ENCODE measurements at regions not wholly inside any gene's neighbourhood (a gene's known extent, or its start where the extent isn't known, plus 50 kb on each side); places are given as distances from the start of the nearest gene placed in this dataset.

DNA sequence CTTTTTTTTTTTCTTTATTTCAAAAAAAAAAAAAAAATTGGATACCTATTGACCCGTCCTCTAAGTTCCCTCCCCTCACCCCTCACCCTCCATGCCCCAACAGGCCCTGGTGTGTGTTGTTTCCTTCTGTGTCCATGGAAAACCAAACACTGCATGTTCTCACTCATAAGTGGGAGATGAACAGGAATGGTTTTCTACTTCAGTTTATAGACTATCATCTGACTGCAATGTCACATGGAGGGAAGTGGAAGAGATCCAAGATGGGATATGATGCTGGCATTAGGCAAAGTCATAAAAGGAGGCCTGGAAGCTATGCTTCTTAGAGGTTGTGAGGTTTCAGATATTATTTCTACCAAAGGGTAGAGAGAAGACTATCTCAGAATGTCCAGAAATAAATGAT, 237.5 kb downstream of the MAFB start:
- no peaks in the 10 kb centered on the region for H3K4me1 ChIP-seq (ENCODE audit: control insufficient read depth in 1 of 2, insufficient read depth in 2 of 2, low read length in 2 of 2)
- TF ChIP-seq CTCF (IDR thresholded peaks at IDR 0.05), result no peak
- H3K27ac ChIP-seq (ENCODE audit: low read depth in 1 of 2, low read length in 2 of 2), result no peak overlapping the region
- peaks cover 0 to 4% (median 0%) of the 10 kb centered on the region in 7 donors for H3K9me3 Mint-ChIP-seq
- no peak for DNase-seq
- no peak overlapping the region for H2AFZ ChIP-seq (ENCODE audit: insufficient read depth, low read depth, low read length, poor library complexity, severe bottlenecking)
- peaks cover 8 to 16% of the 10 kb centered on the region in 2 donors for H3K27me3 ChIP-seq (ENCODE audit: control insufficient read depth in 2 of 2, insufficient read depth in 2 of 2, low read length in 2 of 2)
- no peaks in the 10 kb centered on the region for H3K36me3 Mint-ChIP-seq
- intact Hi-C loops (cut with micrococcal nuclease), result no loop called here
- H3K4me1 Mint-ChIP-seq, result peaks cover 2% of the 10 kb centered on the region
- no peaks in the 10 kb centered on the region for H3K36me3 ChIP-seq (replicated peaks in 1 of 2; ENCODE audit: control insufficient read depth in 1 of 2, insufficient read depth in 2 of 2, low read length in 2 of 2)
- no peaks in the 10 kb centered on the region for H4K20me1 ChIP-seq (ENCODE audit: insufficient read depth, low read length)
- no peak overlapping the region for H3K4me3 ChIP-seq (replicated peaks in 1 of 3; ENCODE audit: low read depth in 2 of 3, low read length in 3 of 3)
- no peak overlapping the region for H3K9ac ChIP-seq (ENCODE audit: insufficient read depth, low read length, poor library complexity, severe bottlenecking)
- no peak overlapping the region for H3K4me3 Mint-ChIP-seq
- H3K4me2 ChIP-seq (replicated peaks; ENCODE audit: extremely low read depth, low read length, poor library complexity, severe bottlenecking), result no peak overlapping the region
- no peaks in the 10 kb centered on the region for H3K79me2 ChIP-seq (ENCODE audit: insufficient read depth, low read length)
- no peaks in the 10 kb centered on the region for H3K9me3 ChIP-seq (replicated peaks in 1 of 2; ENCODE audit: control insufficient read depth in 1 of 2, insufficient read depth in 1 of 2, low read length in 2 of 2)
- H3K27ac Mint-ChIP-seq, result no peak overlapping the region
- peaks cover 21 to 33% (median 23%) of the 10 kb centered on the region in 3 donors for H3K27me3 Mint-ChIP-seq (ENCODE audit: low read depth in 3 of 3)
- WGBS (ENCODE audit: insufficient coverage), result no CpG with 5 or more reads among the region's 1 CpG

DNA sequence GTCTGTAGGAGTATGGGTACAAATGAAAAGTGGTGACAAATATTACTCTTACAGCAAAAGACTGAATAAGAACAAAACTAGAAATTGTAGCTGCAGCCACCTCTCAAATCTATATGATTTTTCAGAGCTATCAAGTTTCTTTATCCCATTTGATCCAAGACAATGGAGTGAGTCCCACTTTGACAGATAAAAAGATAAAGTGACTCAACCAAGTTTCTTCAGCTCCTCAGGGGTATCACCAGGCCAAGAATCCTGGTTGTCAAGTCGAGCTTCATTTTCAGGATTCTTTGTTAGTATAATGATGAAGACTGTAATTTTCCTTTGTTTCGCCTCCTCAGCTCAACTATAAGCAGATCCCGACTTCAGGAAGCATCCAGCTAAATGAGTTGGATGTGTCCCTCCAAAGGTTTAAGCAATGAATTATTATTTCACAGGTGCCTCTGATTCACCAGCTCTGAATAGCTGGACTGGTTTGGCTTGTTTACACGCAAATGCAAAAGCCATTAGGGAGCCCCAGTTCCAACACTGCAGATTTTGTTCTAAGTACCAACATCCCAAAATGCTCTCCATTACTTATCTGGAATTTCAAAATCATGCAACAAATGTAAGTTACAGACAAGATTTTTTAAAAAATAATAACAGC, 238.9 kb downstream of the MAFB start:
- Histone ChIP-seq H3K36me3 (replicated peaks in 1 of 2; ENCODE audit: control insufficient read depth in 1 of 2, insufficient read depth in 2 of 2, low read length in 2 of 2) (no peaks in the 10 kb centered on the region), H3K4me1 (ENCODE audit: control insufficient read depth in 1 of 2, insufficient read depth in 2 of 2, low read length in 2 of 2) (no peaks in the 10 kb centered on the region), H2AFZ (ENCODE audit: insufficient read depth, low read depth, low read length, poor library complexity, severe bottlenecking) (no peak overlapping the region), H3K4me2 (replicated peaks; ENCODE audit: extremely low read depth, low read length, poor library complexity, severe bottlenecking) (no peak overlapping the region), H3K9ac (ENCODE audit: insufficient read depth, low read length, poor library complexity, severe bottlenecking) (no peak overlapping the region), H4K20me1 (ENCODE audit: insufficient read depth, low read length) (no peaks in the 10 kb centered on the region), H3K27me3 (ENCODE audit: control insufficient read depth in 2 of 2, insufficient read depth in 2 of 2, low read length in 2 of 2) (peaks cover 7 to 8% of the 10 kb centered on the region in 2 donors), H3K4me3 (replicated peaks in 1 of 3; ENCODE audit: low read depth in 2 of 3, low read length in 3 of 3) (no peak overlapping the region), H3K9me3 (replicated peaks in 1 of 2; ENCODE audit: control insufficient read depth in 1 of 2, insufficient read depth in 1 of 2, low read length in 2 of 2) (no peaks in the 10 kb centered on the region), H3K79me2 (ENCODE audit: insufficient read depth, low read length) (no peaks in the 10 kb centered on the region), H3K27ac (ENCODE audit: low read depth in 1 of 2, low read length in 2 of 2) (no peak overlapping the region)
- Mint-ChIP-seq H3K4me1 (peaks cover 2% of the 10 kb centered on the region), H3K4me3 (no peak overlapping the region), H3K27ac (no peak overlapping the region), H3K9me3 (peaks cover 0 to 4% (median 0%) of the 10 kb centered on the region in 7 donors), H3K27me3 (ENCODE audit: low read depth in 3 of 3) (peaks cover 14 to 26% (median 24%) of the 10 kb centered on the region in 3 donors), H3K36me3 (no peaks in the 10 kb centered on the region)
- TF ChIP-seq CTCF (IDR thresholded peaks at IDR 0.05), result no peak
- intact Hi-C loops (cut with micrococcal nuclease), result no loop called here
- DNase-seq, result no peak
- WGBS (ENCODE audit: insufficient coverage), result 92% methylated on average over 3 of the region's 4 CpGs
